HFF-Myc (cell line): ENCODE measurements at regions not wholly inside any gene's neighbourhood (a gene's known extent, or its start where the extent isn't known, plus 50 kb on each side); places are given as distances from the start of the nearest gene placed in this dataset.
"Not testable (repeated sequence)": the region's sequence is repeated elsewhere in the genome, so short reads cannot be mapped to it uniquely, and the experiment has no call there.

ENCODE experiments used
- DNase-seq: peaks from one replicate; pipeline ENCODE4 v3.0.0-alpha.2; 2011; ENCODE audit warnings: low read depth; ENCODE audit errors: extremely low read depth
- H3K4me3 ChIP-seq: replicated peaks from 2 replicates; pipeline ENCODE4 v1.5.1; 2011; ENCODE audit warnings: low read depth, mild to moderate bottlenecking, control low read depth, low read length
- CTCF ChIP-seq: IDR thresholded peaks from 2 replicates; pipeline ENCODE4 v1.5.1; 2012; ENCODE audit warnings: mild to moderate bottlenecking, low read depth, low read length, control low read depth; ENCODE audit errors: missing control alignments

GRCh38 chr15:34528055-34528754 lies 55.2 kb downstream of the GOLGA8B start:
- not testable (repeated sequence) for H3K4me3 ChIP-seq, DNase-seq

GRCh38 chr15:34527641-34528040 lies 55.8 kb downstream of the GOLGA8B start:
- H3K4me3 ChIP-seq, DNase-seq: not testable (repeated sequence)

- DNase-seq, H3K4me3 ChIP-seq: not testable (repeated sequence)
- peak; percentile 35 for TF ChIP-seq CTCF
These were observed 59.6 kb downstream of the GOLGA8B start for GRCh38 chr15:34523849-34524248.

GRCh38 chr15:34522601-34523000 lies 60.9 kb downstream of the GOLGA8B start:
- H3K4me3 ChIP-seq, DNase-seq: not testable (repeated sequence)

GRCh38 chr15:34521802-34522485 lies 61.5 kb downstream of the GOLGA8B start:
- not testable (repeated sequence) for DNase-seq, H3K4me3 ChIP-seq

GRCh38 chr15:34520566-34520965 lies 62.9 kb downstream of the GOLGA8B start:
- no peak overlapping the region for H3K4me3 ChIP-seq
- TF ChIP-seq CTCF = no peak

GRCh38 chr15:34520010-34520409 lies 63.4 kb downstream of the GOLGA8B start:
- not testable (repeated sequence) for DNase-seq, H3K4me3 ChIP-seq

More at GRCh38 chr15:34520566-34520965, 62.9 kb downstream of the GOLGA8B start:
- no peak for DNase-seq

- TF ChIP-seq CTCF = no peak
- peak overlapping the region; percentile 44 for H3K4me3 ChIP-seq
- DNase-seq = no peak
These were observed 69.2 kb downstream of the GOLGA8B start for GRCh38 chr15:34514251-34514670.

- H3K4me3 ChIP-seq = no peak overlapping the region
- TF ChIP-seq CTCF = no peak
- DNase-seq = no peak
These were observed 70.8 kb downstream of the GOLGA8B start for GRCh38 chr15:34512628-34513027.
